Sigmoid colon (tissue), 6 donors: ENCODE measurements at regions not wholly inside any gene's neighbourhood (a gene's known extent, or its start where the extent isn't known, plus 50 kb on each side); places are given as distances from the start of the nearest gene placed in this dataset.

Experiments used
- DNase-seq: peaks from one replicate; pipeline ENCODE4 v3.0.0-alpha.2; 2019
- H3K27ac ChIP-seq, 4 donors: fragments of 200-600 bp; sonication (generic); one replicate each; pipeline ENCODE4 v1.5.1; 2016 to 2019; ENCODE audit warnings: mild to moderate bottlenecking in 1 of 4
- H3K27me3 ChIP-seq, 3 donors: fragments of 200-600 bp; sonication (generic); one replicate each; pipeline ENCODE4 v1.5.1; 2019; ENCODE audit warnings: mild to moderate bottlenecking in 1 of 3
- H3K36me3 ChIP-seq, 4 donors: fragments of 200-600 bp; sonication (generic); one replicate each; pipeline ENCODE4 v1.5.1; 2016 to 2019
- H3K4me1 ChIP-seq, 4 donors: fragments of 200-600 bp; sonication (generic); one replicate each; pipeline ENCODE4 v1.5.1; 2017 to 2019
- H3K4me3 ChIP-seq, 4 donors: fragments of 200-600 bp; sonication (generic); one replicate each; pipeline ENCODE4 v1.5.1; 2017 to 2019; ENCODE audit warnings: mild to moderate bottlenecking in 2 of 4, moderate library complexity in 1 of 4
- H3K9me3 ChIP-seq, 4 donors: fragments of 200-600 bp in 3 of 4; sonication (generic) in 3 of 4; one replicate each; pipeline versions ENCODE4 v1.5.1 to v1.6.1; 2013 to 2019
- EP300 ChIP-seq, 4 donors: sonication (generic); formaldehyde crosslinking; IDR thresholded peaks; one replicate each; pipeline ENCODE4 v1.6.1; 2017; ENCODE audit warnings: antibody characterized with exemption in 4 of 4
- POLR2A ChIP-seq, 2 donors: fragments of 450-650 bp; IDR thresholded peaks; one replicate each; pipeline ENCODE4 v1.6.1; 2016; ENCODE audit warnings: antibody characterized with exemption in 2 of 2, mild to moderate bottlenecking in 2 of 2, moderate library complexity in 2 of 2
- POLR2AphosphoS5 ChIP-seq, 4 donors: sonication (generic); formaldehyde crosslinking; IDR thresholded peaks; one replicate each; pipeline ENCODE4 v1.6.1; 2017; ENCODE audit warnings: antibody characterized with exemption in 4 of 4
- WGBS, 2 donors: extraction: QIAGEN DNeasy Blood & Tissue Kit; methylation state at CpG; one replicate each; pipeline ENCODE4 v1.1.7; 2013; 5-methylcytosine and 5-hydroxymethylcytosine counted together
- intact Hi-C: fragments of 100-400 bp; cut with DNase I; formaldehyde crosslinking; loops from one replicate; pipeline ENCODE4 v1.15.1; 2023
- TF ChIP-seq, protein P1 (sequence below), 4 experiments: fragments of 450-650 bp in 3 of 4; fragments of 200-600 bp in 1 of 4; IDR thresholded peaks; one replicate each; pipeline ENCODE4 v1.5.1; 2016 to 2019; ENCODE audit warnings: antibody characterized with exemption in 4 of 4, mild to moderate bottlenecking in 3 of 4, moderate library complexity in 2 of 4
- donor health status: healthy with polysubstance abuse.
- donor health status: healthy.

DNA sequence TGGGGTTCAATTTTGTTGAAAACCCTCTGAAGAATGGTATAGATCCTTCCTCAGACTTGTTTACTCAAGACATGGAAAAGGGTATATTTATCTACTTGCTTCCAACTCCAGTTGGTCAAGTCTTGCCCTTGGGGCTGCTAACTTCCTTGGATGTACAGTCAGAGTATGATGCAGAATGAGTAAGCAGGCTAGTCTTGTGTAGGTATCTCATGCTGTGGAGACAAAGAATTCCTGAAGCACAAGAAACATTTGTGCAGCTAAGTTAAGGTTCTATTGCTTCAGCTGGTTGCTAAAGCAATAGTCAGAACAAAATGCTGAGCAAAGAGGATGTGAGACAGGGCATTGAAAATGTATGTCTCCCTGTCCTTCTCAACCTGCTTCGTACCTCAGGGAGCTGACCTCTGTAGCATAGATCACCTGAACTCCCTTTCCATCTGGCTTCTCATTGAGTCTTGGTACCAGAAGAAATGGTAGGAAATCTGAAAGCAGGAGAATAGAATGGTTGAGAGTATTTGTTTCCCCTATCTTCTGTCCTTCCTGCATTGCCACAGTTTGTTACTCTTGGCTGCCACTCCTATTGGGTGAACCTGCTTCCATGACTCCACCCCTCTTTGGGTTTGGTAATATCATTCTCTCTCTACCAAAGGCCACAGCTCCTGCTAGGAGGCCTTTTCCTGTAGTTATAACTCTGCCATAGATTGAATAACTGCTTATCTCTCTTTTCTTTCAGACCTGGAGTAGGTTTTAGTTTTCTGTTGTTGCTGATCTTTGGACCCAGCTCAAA is 346.0 kb downstream of the PHF14 start:
- intact Hi-C loops = no loop called here
- WGBS, 2 donors = 84 to 94% methylated on average over 1 of the region's 1 CpG
- no peak for DNase-seq
- no peaks in the 10 kb centered on the region for H3K36me3 ChIP-seq
- no peaks in the 10 kb centered on the region for H3K9me3 ChIP-seq
- H3K27me3 ChIP-seq = no peaks in the 10 kb centered on the region
- no peak overlapping the region for H3K4me3 ChIP-seq
- no peak for TF ChIP-seq POLR2AphosphoS5 (IDR thresholded peaks at IDR 0.05)
- no peak for TF ChIP-seq POLR2A (IDR thresholded peaks at IDR 0.05)
- TF ChIP-seq, protein P1, sequence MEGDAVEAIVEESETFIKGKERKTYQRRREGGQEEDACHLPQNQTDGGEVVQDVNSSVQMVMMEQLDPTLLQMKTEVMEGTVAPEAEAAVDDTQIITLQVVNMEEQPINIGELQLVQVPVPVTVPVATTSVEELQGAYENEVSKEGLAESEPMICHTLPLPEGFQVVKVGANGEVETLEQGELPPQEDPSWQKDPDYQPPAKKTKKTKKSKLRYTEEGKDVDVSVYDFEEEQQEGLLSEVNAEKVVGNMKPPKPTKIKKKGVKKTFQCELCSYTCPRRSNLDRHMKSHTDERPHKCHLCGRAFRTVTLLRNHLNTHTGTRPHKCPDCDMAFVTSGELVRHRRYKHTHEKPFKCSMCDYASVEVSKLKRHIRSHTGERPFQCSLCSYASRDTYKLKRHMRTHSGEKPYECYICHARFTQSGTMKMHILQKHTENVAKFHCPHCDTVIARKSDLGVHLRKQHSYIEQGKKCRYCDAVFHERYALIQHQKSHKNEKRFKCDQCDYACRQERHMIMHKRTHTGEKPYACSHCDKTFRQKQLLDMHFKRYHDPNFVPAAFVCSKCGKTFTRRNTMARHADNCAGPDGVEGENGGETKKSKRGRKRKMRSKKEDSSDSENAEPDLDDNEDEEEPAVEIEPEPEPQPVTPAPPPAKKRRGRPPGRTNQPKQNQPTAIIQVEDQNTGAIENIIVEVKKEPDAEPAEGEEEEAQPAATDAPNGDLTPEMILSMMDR (IDR thresholded peaks at IDR 0.05) = no peak
- TF ChIP-seq EP300 (IDR thresholded peaks at IDR 0.05) = no peak
- H3K27ac ChIP-seq = no peak overlapping the region
- H3K4me1 ChIP-seq = no peaks in the 10 kb centered on the region
